Urothelium cell line (cell line): ENCODE measurements at regions not wholly inside any gene's neighbourhood (a gene's known extent, or its start where the extent isn't known, plus 50 kb on each side); places are given as distances from the start of the nearest gene placed in this dataset.
A peak's percentile ranks its signal among the peaks of the same experiment; 100 is the strongest.
"Not testable (repeated sequence)": the region's sequence is repeated elsewhere in the genome, so short reads cannot be mapped to it uniquely, and the experiment has no call there.

ENCODE experiments used
- DNase-seq: peaks from one replicate; pipeline ENCODE4 v3.0.0; 2011; ENCODE audit warnings: low spot score, mixed read lengths
- FAIRE-seq: peaks from 2 replicates; lab custom pipeline; 2011; peaks lifted over from hg19 to GRCh38; lab: Jason Lieb, UNC

- FAIRE-seq (no peak), DNase-seq (no peak)
Measured at GRCh38 chr6:8889514-8889913, 454.2 kb upstream of the SLC35B3 start.

DNA sequence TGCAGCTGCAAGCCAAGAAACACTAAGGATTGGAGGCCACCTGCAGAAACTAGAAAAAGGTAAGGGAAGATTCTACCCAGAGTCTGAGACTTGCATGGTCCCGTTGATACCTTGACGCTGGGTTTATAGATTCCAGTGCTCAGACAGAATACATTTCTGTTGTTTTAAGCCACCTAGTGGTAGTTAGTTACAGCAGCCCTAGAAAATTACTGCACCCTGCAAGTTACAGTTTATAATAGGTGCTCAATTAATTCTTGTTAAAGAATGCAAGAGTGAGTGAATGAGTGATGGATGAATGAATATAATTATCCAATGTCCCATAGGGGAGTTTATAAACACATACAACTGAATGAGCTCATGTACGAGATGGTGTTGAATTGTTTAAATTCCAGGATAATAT lies 453.1 kb upstream of the SLC35B3 start:
- DNase-seq (no peak), FAIRE-seq (no peak)

GRCh38 chr6:8881663-8882062 lies 446.3 kb upstream of the SLC35B3 start:
- no peak for FAIRE-seq
- DNase-seq: no peak

- no peak for DNase-seq
- FAIRE-seq: no peak
Measured at GRCh38 chr6:8879334-8879733, 444.0 kb upstream of the SLC35B3 start.

GRCh38 chr6:8875986-8876385 lies 440.6 kb upstream of the SLC35B3 start:
- FAIRE-seq (no peak), DNase-seq (no peak)

DNA sequence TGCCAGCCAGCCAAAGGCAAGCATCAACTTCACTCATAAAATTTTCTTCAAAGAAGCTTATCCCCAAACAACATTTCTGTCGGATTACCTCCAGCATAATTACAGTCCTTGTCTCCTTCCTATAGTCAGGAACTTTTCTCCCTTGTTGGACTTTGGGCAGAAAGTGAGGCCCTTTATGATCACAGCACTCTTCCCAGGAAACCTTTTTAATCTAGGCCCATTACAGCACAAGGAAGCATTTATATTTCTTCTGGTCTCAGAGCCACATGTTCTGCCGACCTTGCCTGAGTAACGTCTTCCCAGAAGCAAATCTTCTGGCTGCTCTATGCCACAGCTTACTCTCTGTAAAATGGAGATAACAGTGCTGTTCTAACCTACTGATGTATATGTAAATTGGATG lies 437.2 kb upstream of the SLC35B3 start:
- FAIRE-seq (no peak), DNase-seq (no peak)

- FAIRE-seq: no peak
- no peak for DNase-seq
Measured at GRCh38 chr6:8865451-8865850, 430.1 kb upstream of the SLC35B3 start.

DNA sequence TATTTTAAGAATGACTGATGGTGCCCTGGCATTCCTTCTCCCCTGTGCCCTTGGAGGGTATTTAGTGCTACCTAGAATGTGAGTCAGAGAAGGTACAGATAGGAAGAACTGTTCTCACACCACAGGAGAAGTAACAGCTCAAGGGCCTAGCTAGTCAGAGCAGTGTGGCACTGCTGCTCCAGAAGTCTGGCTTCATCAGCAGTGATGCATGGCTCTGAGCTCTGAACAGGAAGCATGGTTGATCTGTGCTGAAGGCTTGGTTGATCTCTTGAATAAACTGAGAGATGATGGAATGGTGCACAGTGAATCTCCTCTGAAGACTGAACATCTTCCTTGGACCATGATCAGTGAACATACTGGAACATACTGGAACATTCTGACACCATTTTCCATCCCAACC lies 425.3 kb upstream of the SLC35B3 start:
- no peak for FAIRE-seq
- DNase-seq: no peak

GRCh38 chr6:8859501-8859900 lies 424.2 kb upstream of the SLC35B3 start:
- FAIRE-seq: no peak
- peak; percentile 17 for DNase-seq

GRCh38 chr6:8858854-8859331 lies 423.5 kb upstream of the SLC35B3 start:
- FAIRE-seq: no peak
- DNase-seq: no peak

DNA sequence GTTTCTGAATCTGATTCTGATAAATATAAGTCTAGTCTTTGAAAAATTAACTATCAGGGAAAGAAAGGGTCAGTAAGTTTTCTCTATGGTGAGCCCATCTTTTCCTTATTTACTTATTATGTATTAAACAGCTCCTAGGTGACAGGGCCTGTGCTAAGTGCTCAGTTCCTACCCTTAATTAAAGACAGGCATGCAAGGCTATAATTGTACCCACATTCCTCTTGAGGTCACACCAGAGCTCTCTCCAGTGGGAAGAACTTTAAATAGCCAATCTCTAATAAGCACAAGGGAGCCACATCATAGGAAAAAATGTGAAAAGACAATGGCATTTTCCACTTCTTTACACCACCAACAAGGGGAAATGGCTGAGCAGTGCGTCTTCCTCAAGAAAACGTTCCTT lies 421.8 kb upstream of the SLC35B3 start:
- FAIRE-seq: no peak

DNA sequence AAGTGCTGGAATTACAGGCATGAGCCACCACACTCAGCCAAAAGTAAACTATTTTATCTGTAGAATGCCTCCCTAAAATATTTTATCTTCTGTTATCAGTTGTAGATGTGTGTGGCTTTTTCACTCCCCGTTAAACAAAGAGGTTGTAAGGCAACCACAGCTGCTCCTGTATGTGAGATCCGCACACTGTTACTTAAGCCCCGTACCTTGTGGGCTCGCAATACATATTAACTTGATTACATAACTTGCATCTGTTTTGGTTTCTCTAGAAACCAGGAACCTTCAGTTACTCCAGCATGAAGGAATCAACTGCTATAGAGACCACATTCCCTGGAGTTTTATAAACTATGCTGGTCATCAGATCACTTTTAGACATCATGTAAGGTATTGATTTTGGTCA lies 420.1 kb upstream of the SLC35B3 start:
- FAIRE-seq: no peak

More for the DNA sequence above, 421.8 kb upstream of the SLC35B3 start:
- no peak for DNase-seq

GRCh38 chr6:8852332-8852731 lies 417.0 kb upstream of the SLC35B3 start:
- FAIRE-seq: no peak
- no peak for DNase-seq

More for the DNA sequence above, 420.1 kb upstream of the SLC35B3 start:
- DNase-seq: no peak

- FAIRE-seq, DNase-seq: not testable (repeated sequence)
Measured at GRCh38 chr6:8846680-8847079, 411.3 kb upstream of the SLC35B3 start.

DNA sequence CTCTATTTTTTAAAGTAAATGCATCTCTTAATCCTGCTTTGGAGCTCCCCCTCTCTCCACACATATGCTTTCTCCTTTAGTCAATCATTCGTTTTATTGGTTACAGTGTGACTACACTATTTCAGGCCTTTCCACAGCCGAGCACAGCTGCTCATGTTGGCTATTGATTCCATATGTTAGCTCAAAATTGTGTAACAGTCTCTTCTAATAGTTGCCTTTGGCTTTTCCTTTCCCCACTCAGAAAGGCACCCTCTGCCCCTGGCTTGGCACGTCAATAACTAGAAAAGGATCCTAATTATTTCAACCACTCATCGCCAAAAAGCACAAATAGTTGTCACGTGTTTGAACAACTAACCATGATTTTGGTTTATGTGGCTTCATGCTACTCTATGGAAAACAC lies 410.3 kb upstream of the SLC35B3 start:
- no peak for DNase-seq
- no peak for FAIRE-seq

DNA sequence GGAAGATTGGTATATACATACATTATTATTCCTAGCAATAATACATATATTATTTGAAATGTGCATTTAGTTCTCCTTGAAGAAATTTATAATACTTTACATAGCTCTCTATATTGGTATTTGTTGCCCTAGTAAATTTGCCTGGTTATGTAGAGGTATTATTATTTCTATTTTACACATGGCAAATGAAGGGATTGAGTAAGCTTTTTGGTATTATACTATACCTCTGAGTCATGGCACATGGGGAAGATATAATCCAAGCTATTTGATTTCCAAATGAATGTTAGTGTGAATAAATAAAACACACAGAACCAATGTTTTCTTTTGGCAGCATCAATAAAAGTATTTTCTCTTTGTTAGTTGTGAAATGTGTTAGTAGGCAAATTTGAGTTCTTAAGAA lies 409.6 kb upstream of the SLC35B3 start:
- DNase-seq (no peak), FAIRE-seq (no peak)

GRCh38 chr6:8839626-8840025 lies 404.3 kb upstream of the SLC35B3 start:
- DNase-seq (no peak), FAIRE-seq (no peak)

DNA sequence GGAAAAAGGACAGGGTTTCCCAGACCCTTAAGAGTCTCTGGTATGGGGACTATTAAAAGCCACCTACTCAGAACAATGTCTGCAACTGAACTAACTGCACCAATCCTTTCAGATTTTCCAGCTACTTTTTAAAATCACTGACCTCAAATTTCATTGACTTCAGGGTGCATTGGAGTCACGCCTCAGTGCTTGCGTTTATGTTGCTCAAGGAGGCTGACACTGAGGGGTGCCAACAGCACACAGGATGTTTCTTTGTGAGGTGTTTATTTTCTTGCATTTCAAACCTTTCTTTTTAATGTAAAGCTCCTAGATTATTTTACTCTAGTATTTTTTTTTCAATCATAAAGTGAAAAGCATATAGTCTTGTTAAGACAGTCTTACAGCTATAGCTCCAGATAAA lies 402.0 kb upstream of the SLC35B3 start:
- no peak for DNase-seq
- no peak for FAIRE-seq

- not testable (repeated sequence) for FAIRE-seq
Measured at GRCh38 chr6:8832695-8833094, 397.4 kb upstream of the SLC35B3 start.

GRCh38 chr6:8831366-8832152 lies 396.2 kb upstream of the SLC35B3 start:
- DNase-seq (no peak), FAIRE-seq (no peak)

More at GRCh38 chr6:8832695-8833094, 397.4 kb upstream of the SLC35B3 start:
- not testable (repeated sequence) for DNase-seq

DNA sequence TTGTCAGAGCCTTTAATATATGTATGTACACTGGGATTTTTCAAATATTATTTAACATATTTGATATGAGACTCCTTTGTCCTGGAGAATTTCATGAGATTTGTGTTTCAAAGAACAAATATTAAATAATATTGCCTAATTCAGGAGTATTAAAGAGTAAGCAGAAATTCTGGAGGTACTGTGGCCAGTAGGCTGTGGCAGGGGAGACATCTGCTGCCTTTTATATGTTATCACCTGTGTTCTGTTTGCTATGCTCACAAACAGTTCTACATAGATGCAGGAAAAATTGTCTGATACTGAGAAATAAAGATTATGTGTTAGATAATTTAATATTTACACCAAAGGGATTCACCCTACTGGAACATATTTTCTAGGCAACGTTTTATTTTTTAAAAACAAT lies 395.4 kb upstream of the SLC35B3 start:
- FAIRE-seq (no peak), DNase-seq (no peak)

GRCh38 chr6:8829796-8830195 lies 394.5 kb upstream of the SLC35B3 start:
- FAIRE-seq (no peak), DNase-seq (no peak)

GRCh38 chr6:8829296-8829695 lies 394.0 kb upstream of the SLC35B3 start:
- no peak for DNase-seq
- FAIRE-seq: no peak
